Calu3 (cell line): ENCODE measurements at regions not wholly inside any gene's neighbourhood (a gene's known extent, or its start where the extent isn't known, plus 50 kb on each side); places are given as distances from the start of the nearest gene placed in this dataset.

Experiments used
- BruUV-seq: library from RNA; stranded (reverse); fragments of 400-500 nt; replicated peaks from 2 replicates; lab custom pipeline; 2021; lab: Mats Ljungman, UMichigan
- CTCF ChIA-PET: fragments of 300-600 bp; sonication (Branson Sonifier 250); formaldehyde crosslinking; loops from one replicate; lab custom pipeline; 2022; ENCODE audit warnings: antibody characterized with exemption; lab: Charles Lee
- DNase-seq: peaks from one replicate; pipeline ENCODE4 v3.0.0; 2022
- H3K27ac Mint-ChIP-seq: one replicate; pipeline ENCODE4 v1.8.0; 2022; ENCODE audit warnings: mixed read lengths; ENCODE audit not compliant: unreplicated experiment
- H3K27me3 Mint-ChIP-seq: one replicate; pipeline ENCODE4 v1.8.0; 2022; ENCODE audit warnings: mixed read lengths; ENCODE audit not compliant: unreplicated experiment
- H3K36me3 Mint-ChIP-seq: one replicate; pipeline ENCODE4 v1.8.0; 2022; ENCODE audit warnings: mild to moderate bottlenecking, moderate library complexity, mixed read lengths; ENCODE audit not compliant: insufficient read depth, unreplicated experiment
- H3K4me1 Mint-ChIP-seq: one replicate; pipeline ENCODE4 v1.8.0; 2022; ENCODE audit warnings: mild to moderate bottlenecking, low read depth, mixed read lengths; ENCODE audit not compliant: unreplicated experiment
- H3K4me3 Mint-ChIP-seq: one replicate; pipeline ENCODE4 v1.8.0; 2022; ENCODE audit warnings: mild to moderate bottlenecking, low read depth, moderate library complexity, mixed read lengths; ENCODE audit not compliant: unreplicated experiment
- H3K9me3 Mint-ChIP-seq: one replicate; pipeline ENCODE4 v1.8.0; 2022; ENCODE audit warnings: low read depth, mixed read lengths; ENCODE audit not compliant: unreplicated experiment
- intact Hi-C: fragments of 100-400 bp; cut with micrococcal nuclease; formaldehyde crosslinking; loops from one replicate; pipeline ENCODE4 v1.10.0; 2022; ENCODE audit not compliant: unreplicated experiment
- TF ChIP-seq, protein P1 (sequence below): fragments of 200-600 bp; IDR thresholded peaks from one replicate; pipeline ENCODE4 v1.8.0; 2022; ENCODE audit warnings: antibody characterized with exemption; ENCODE audit not compliant: unreplicated experiment

DNA sequence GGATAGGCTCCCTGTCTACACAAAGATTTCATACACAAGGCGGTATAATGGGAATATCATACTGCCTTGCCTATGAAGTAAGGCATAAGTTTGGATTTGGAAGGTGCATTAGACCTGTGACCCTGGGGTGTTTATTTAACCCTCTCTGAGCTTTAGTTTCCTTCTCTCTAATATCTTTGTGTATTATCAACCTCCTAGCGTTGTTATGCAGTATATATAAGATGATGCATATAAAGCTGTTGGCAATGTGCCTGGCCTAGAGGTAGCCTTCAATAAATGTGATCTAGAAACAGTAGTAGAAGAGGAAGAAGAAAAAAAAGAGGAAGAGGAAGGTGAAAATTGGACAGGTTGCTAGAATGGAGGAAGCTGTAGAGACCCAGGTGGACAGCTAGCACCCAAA lies 311.6 kb upstream of the CLINT1 start:
- peaks cover 27% of the 10 kb centered on the region for H3K27me3 Mint-ChIP-seq
- no peak overlapping the region for H3K27ac Mint-ChIP-seq
- BruUV-seq: no TSS peak
- peaks cover 8% of the 10 kb centered on the region for H3K4me1 Mint-ChIP-seq
- TF ChIP-seq, protein P1, sequence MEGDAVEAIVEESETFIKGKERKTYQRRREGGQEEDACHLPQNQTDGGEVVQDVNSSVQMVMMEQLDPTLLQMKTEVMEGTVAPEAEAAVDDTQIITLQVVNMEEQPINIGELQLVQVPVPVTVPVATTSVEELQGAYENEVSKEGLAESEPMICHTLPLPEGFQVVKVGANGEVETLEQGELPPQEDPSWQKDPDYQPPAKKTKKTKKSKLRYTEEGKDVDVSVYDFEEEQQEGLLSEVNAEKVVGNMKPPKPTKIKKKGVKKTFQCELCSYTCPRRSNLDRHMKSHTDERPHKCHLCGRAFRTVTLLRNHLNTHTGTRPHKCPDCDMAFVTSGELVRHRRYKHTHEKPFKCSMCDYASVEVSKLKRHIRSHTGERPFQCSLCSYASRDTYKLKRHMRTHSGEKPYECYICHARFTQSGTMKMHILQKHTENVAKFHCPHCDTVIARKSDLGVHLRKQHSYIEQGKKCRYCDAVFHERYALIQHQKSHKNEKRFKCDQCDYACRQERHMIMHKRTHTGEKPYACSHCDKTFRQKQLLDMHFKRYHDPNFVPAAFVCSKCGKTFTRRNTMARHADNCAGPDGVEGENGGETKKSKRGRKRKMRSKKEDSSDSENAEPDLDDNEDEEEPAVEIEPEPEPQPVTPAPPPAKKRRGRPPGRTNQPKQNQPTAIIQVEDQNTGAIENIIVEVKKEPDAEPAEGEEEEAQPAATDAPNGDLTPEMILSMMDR: no peak
- H3K9me3 Mint-ChIP-seq: no peaks in the 10 kb centered on the region
- H3K36me3 Mint-ChIP-seq: no peaks in the 10 kb centered on the region
- CTCF ChIA-PET: interaction anchor here (1.2 kb wide), 1 partner anchor 96 kb away, joined by 3 read pairs; no protein-coding TSS in a partner anchor
- no peak overlapping the region for H3K4me3 Mint-ChIP-seq
- intact Hi-C loops: loop anchor here (10.0 kb wide), 1 partner anchor 406 kb away; no protein-coding TSS in a partner anchor
- DNase-seq: no peak

DNA sequence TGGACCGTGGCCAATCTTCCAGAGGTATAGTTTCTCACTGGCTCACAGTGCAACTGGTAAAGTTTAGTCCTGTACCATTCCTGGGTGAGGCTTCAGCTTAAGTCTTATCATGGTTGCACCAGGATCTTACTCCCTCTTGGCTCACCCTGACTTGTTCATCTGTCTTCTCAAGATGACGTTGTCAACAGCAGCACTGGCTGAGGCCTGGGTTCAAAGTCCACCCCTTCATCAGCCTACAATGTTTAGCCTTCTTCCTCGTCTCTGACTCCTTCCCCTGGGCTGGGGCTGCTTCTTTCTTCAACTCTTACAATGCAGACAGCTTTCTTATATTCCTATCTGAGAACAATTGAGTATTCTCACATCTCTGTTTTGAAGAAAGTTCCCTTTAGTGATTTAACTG lies 311.1 kb upstream of the CLINT1 start:
- peaks cover 8% of the 10 kb centered on the region for H3K4me1 Mint-ChIP-seq
- TF ChIP-seq, protein P1: no peak
- H3K27ac Mint-ChIP-seq: no peak overlapping the region
- H3K9me3 Mint-ChIP-seq: no peaks in the 10 kb centered on the region
- intact Hi-C loops: loop anchor here (10.0 kb wide), 1 partner anchor 405 kb away; no protein-coding TSS in a partner anchor
- H3K36me3 Mint-ChIP-seq: no peaks in the 10 kb centered on the region
- no TSS peak for BruUV-seq
- CTCF ChIA-PET: interaction anchor here (1.2 kb wide), 1 partner anchor 95 kb away, joined by 3 read pairs; no protein-coding TSS in a partner anchor
- DNase-seq: no peak
- H3K27me3 Mint-ChIP-seq: peaks cover 22% of the 10 kb centered on the region
- no peak overlapping the region for H3K4me3 Mint-ChIP-seq

DNA sequence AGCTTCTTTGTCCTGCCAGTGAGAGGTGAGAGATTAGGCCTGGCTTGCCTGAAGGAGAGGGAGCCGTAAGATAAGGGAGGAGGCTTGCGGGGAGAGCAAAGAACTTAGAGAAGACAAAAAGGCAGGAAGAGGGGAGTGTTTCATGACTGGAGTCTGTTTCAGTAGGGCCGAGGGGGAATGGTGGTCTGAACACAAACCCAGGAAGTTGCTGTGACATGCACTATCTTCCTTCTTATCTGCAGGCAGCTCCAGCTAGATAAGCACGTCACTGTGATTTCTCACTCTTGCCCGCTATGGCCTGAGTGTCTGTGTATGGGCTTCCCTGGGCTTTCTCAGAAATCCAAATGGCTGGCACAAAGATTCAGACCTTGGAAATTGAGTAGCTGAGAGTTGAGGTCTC lies 307.5 kb upstream of the CLINT1 start:
- intact Hi-C loops: no loop called here
- H3K36me3 Mint-ChIP-seq: no peaks in the 10 kb centered on the region
- no peak for DNase-seq
- no peak overlapping the region for H3K27ac Mint-ChIP-seq
- CTCF ChIA-PET: no interaction called here
- H3K9me3 Mint-ChIP-seq: no peaks in the 10 kb centered on the region
- H3K27me3 Mint-ChIP-seq: peaks cover 17% of the 10 kb centered on the region
- BruUV-seq: no TSS peak
- H3K4me1 Mint-ChIP-seq: peaks cover 8% of the 10 kb centered on the region
- TF ChIP-seq, protein P1: no peak
- H3K4me3 Mint-ChIP-seq: no peak overlapping the region

DNA sequence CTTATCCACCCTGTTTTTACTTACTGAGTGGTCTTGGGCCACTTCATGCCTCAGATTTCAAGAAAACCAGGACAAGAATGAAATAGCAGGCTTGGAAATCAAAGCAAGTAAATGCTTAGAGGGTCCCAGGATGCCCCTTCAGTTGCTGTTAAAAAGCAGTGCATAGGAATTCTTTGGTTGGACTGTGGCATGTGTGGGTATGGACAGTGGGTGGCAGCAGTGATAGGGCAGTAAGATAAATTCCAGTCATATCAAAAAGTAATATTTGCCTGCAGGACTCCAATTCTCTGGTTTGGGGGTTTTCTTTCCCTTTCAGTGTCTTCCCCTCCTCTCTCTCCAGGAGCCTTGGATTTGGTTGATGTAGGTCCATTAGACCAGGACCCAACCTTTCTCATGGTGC lies 306.7 kb upstream of the CLINT1 start:
- intact Hi-C loops: no loop called here
- Mint-ChIP-seq H3K9me3 (no peaks in the 10 kb centered on the region), H3K27ac (no peak overlapping the region), H3K27me3 (peaks cover 11% of the 10 kb centered on the region), H3K4me1 (peaks cover 8% of the 10 kb centered on the region), H3K36me3 (no peaks in the 10 kb centered on the region), H3K4me3 (no peak overlapping the region)
- no TSS peak for BruUV-seq
- CTCF ChIA-PET: no interaction called here
- TF ChIP-seq, protein P1: no peak
- no peak for DNase-seq
